Stimulated activated CD8-positive, alpha-beta memory T cell treated with anti-CD3 and anti-CD28 coated beads, Interleukin-12 subunit alpha, Interleukin-12 subunit beta, amount 100 ng/mL, for 24 hours (primary cell): ENCODE measurements at regions not wholly inside any gene's neighbourhood (a gene's known extent, or its start where the extent isn't known, plus 50 kb on each side); places are given as distances from the start of the nearest gene placed in this dataset.

ENCODE experiments used
- DNase-seq: peaks from one replicate; pipeline ENCODE4 v3.0.0-alpha.2; 2020; ENCODE audit errors: extremely low read depth

GRCh38 chr6:132868057-132868456 is 53.7 kb downstream of the RPS12 start:
- DNase-seq = no peak

- DNase-seq = no peak
Observed at GRCh38 chr6:132872923-132873322, 58.6 kb downstream of the RPS12 start.

- no peak for DNase-seq
Observed at GRCh38 chr6:132877003-132877402, 62.6 kb downstream of the RPS12 start.

GRCh38 chr6:132887204-132887603 is 72.8 kb downstream of the RPS12 start:
- DNase-seq = no peak

- DNase-seq = no peak
Observed at GRCh38 chr6:132888701-132889100, 74.3 kb downstream of the RPS12 start.

GRCh38 chr6:132892929-132893771 is 78.8 kb downstream of the RPS12 start:
- DNase-seq = no peak

- DNase-seq = no peak
Observed at GRCh38 chr6:132893772-132894490, 79.6 kb downstream of the RPS12 start.

GRCh38 chr6:132898376-132898775 is 84.0 kb downstream of the RPS12 start:
- no peak for DNase-seq

GRCh38 chr6:132900849-132901248 is 86.5 kb downstream of the RPS12 start:
- DNase-seq = no peak

- no peak for DNase-seq
Observed at GRCh38 chr6:132902901-132903300, 88.5 kb downstream of the RPS12 start.

- no peak for DNase-seq
Observed at GRCh38 chr6:132907231-132907630, 92.9 kb downstream of the RPS12 start.

GRCh38 chr6:132907914-132908313 is 93.5 kb downstream of the RPS12 start:
- no peak for DNase-seq

- DNase-seq = no peak
Observed at GRCh38 chr6:132909742-132910141, 95.4 kb downstream of the RPS12 start.

- no peak for DNase-seq
Observed at GRCh38 chr6:132910759-132911158, 96.4 kb downstream of the RPS12 start.

GRCh38 chr6:132919045-132919860 is 104.9 kb downstream of the RPS12 start:
- no peak for DNase-seq

- DNase-seq = no peak
Observed at GRCh38 chr6:132927713-132928112, 113.3 kb downstream of the RPS12 start.

GRCh38 chr6:132929141-132929540 is 114.8 kb downstream of the RPS12 start:
- DNase-seq = no peak

- no peak for DNase-seq
Observed at GRCh38 chr6:132931313-132931712, 116.9 kb downstream of the RPS12 start.

GRCh38 chr6:132931936-132932514 is 117.7 kb downstream of the RPS12 start:
- no peak for DNase-seq

GRCh38 chr6:132932588-132932987 is 118.2 kb downstream of the RPS12 start:
- no peak for DNase-seq

- DNase-seq = no peak
Observed at GRCh38 chr6:132933090-132933489, 118.7 kb downstream of the RPS12 start.

- DNase-seq = no peak
Observed at GRCh38 chr6:132934496-132934895, 120.1 kb downstream of the RPS12 start.
